ENCODE measurements at regions not wholly inside any gene's neighbourhood (a gene's known extent, or its start where the extent isn't known, plus 50 kb on each side); places are given as distances from the start of the nearest gene placed in this dataset.

DNA sequence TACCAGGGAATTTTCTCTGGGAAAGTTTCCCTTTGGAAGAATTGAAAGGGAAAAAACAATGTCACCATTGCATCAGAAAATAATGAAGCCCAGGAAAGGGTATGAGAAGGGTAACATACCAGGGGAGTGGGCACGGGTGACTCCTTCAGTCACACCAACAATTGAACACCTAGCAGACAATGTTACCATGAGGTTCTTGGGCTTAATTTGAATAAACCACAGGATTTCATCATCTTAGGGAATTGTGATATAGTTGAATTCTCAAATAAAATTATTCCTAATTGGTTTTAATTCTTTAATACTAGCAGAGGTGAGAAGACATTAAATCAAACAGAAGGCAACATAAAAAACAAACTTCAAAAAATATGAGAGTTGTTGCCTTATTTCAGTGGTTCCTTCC is 73.7 kb upstream of the RREB1 start:
- intact Hi-C loops (cut with DNase I), result no loop called here
- DNase-seq (no peak), ATAC-seq (no peak)
- Histone ChIP-seq H3K4me3 (no peak overlapping the region), H3K9me3 (no peaks in the 10 kb centered on the region), H3K36me3 (ENCODE audit: insufficient read depth in 1 of 2, low read depth in 1 of 2) (no peaks in the 10 kb centered on the region), H3K27me3 (ENCODE audit: insufficient read depth in 3 of 3, low read length in 2 of 3) (no peaks in the 10 kb centered on the region), H3K4me1 (no peaks in the 10 kb centered on the region), H3K27ac (no peak overlapping the region)
- TF ChIP-seq CTCF (IDR thresholded peaks at IDR 0.05), result no peak
- 76 to 84% (median 80%) methylated on average over 1 of the region's 1 CpG for WGBS, 3 donors

GRCh38 chr6:7035837-7036249 is 71.9 kb upstream of the RREB1 start:
- 56 to 70% (median 61%) methylated on average over 2 of the region's 2 CpGs for WGBS, 3 donors
- Histone ChIP-seq H3K36me3 (ENCODE audit: insufficient read depth in 1 of 2, low read depth in 1 of 2) (no peaks in the 10 kb centered on the region), H3K27ac (no peak overlapping the region), H3K4me1 (no peaks in the 10 kb centered on the region), H3K27me3 (ENCODE audit: insufficient read depth in 3 of 3, low read length in 2 of 3) (no peaks in the 10 kb centered on the region), H3K4me3 (no peak overlapping the region), H3K9me3 (no peaks in the 10 kb centered on the region)
- intact Hi-C loops (cut with DNase I), result no loop called here
- no peak for DNase-seq
- ATAC-seq, result peak; percentile 27 to 59 (median 38)
- TF ChIP-seq CTCF (IDR thresholded peaks at IDR 0.05), result no peak

DNA sequence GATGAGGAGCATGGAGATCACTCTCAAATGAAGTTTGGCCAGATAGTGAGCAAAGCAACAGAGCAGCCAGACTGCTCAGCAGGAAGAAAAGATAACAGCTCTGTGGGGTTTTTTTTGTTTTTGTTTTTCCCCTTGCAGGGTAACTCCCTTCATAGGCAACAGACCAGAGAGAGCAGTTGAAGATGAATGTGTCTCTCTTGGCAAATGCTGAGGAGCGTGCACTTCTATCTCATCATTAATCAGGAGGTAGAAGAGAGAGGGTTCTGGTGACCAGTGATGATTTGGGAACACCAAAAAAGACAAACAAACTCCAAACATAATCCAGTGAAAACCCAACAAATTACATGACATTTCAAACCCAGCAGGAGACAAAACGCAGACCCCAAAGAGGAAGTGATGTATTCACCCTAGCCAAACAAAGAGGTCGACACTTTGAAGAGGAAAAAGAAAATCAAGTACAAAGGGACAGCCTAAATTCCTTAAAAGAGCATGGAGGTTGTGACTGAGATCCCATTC is 66.2 kb upstream of the RREB1 start:
- peaks cover 22% of the 10 kb centered on the region for H3K4me1 ChIP-seq
- no peaks in the 10 kb centered on the region for H3K9me3 ChIP-seq
- no peak for TF ChIP-seq CTCF (IDR thresholded peaks at IDR 0.05)
- intact Hi-C loops (cut with DNase I), result loop anchor here (5.0 to 10.0 kb wide), 5 partner anchors 39 to 294 kb away; no protein-coding TSS in a partner anchor
- 80 to 87% (median 84%) methylated on average over 3 of the region's 3 CpGs for WGBS, 3 donors
- no peak for ATAC-seq
- no peaks in the 10 kb centered on the region for H3K27me3 ChIP-seq (ENCODE audit: insufficient read depth in 3 of 3, low read length in 2 of 3)
- no peaks in the 10 kb centered on the region for H3K36me3 ChIP-seq (ENCODE audit: insufficient read depth in 1 of 2, low read depth in 1 of 2)
- no peak for DNase-seq
- no peak overlapping the region for H3K4me3 ChIP-seq
- peak overlapping the region; percentile 84 for H3K27ac ChIP-seq

GRCh38 chr6:7042056-7042653 is 65.6 kb upstream of the RREB1 start:
- H3K27me3 ChIP-seq (ENCODE audit: insufficient read depth in 3 of 3, low read length in 2 of 3), result no peaks in the 10 kb centered on the region
- peaks cover 22% of the 10 kb centered on the region for H3K4me1 ChIP-seq
- DNase-seq, result no peak
- no peaks in the 10 kb centered on the region for H3K9me3 ChIP-seq
- no peaks in the 10 kb centered on the region for H3K36me3 ChIP-seq (ENCODE audit: insufficient read depth in 1 of 2, low read depth in 1 of 2)
- no peak for TF ChIP-seq CTCF (IDR thresholded peaks at IDR 0.05)
- H3K27ac ChIP-seq, result peak overlapping the region; percentile 84
- 56 to 63% (median 57%) methylated on average over 12 of the region's 12 CpGs for WGBS, 3 donors
- no peak overlapping the region for H3K4me3 ChIP-seq
- intact Hi-C loops (cut with DNase I), result loop anchor here (5.0 to 10.0 kb wide), 5 partner anchors 40 to 295 kb away; no protein-coding TSS in a partner anchor
- no peak for ATAC-seq
